Spleen (tissue), 11 donors: ENCODE measurements at regions not wholly inside any gene's neighbourhood (a gene's known extent, or its start where the extent isn't known, plus 50 kb on each side); places are given as distances from the start of the nearest gene placed in this dataset.
A peak's percentile ranks its signal among the peaks of the same experiment; 100 is the strongest.

Experiments used
- DNase-seq: peaks from one replicate; pipeline ENCODE4 v3.0.0-alpha.2; 2020
- H3K27ac ChIP-seq, 8 donors: fragments of 200-600 bp; sonication (generic) in 7 of 8; 1 replicate in 4 of 8; 2 replicates in 4 of 8; pipeline versions ENCODE4 v1.5.0 to v1.8.0; 2016 to 2021; ENCODE audit warnings: inconsistent platforms in 4 of 8, mild to moderate bottlenecking in 4 of 8, moderate library complexity in 1 of 8
- H3K27me3 ChIP-seq, 7 donors: fragments of 200-600 bp; sonication (generic) in 6 of 7; replicated peaks in 1 of 7; 1 replicate in 4 of 7; 2 replicates in 3 of 7; pipeline versions ENCODE4 v1.5.0 to v1.8.0; 2016 to 2021; ENCODE audit warnings: inconsistent platforms in 3 of 7, mild to moderate bottlenecking in 1 of 7
- H3K36me3 ChIP-seq, 6 donors: fragments of 200-600 bp; sonication (generic) in 5 of 6; 1 replicate in 4 of 6; 2 replicates in 2 of 6; pipeline versions ENCODE4 v1.5.0 to v1.8.0; 2016 to 2021; ENCODE audit warnings: inconsistent platforms in 2 of 6
- H3K4me1 ChIP-seq, 6 donors: fragments of 200-600 bp; sonication (generic) in 5 of 6; 1 replicate in 3 of 6; 2 replicates in 3 of 6; pipeline versions ENCODE4 v1.5.0 to v1.8.0; 2016 to 2021; ENCODE audit warnings: inconsistent platforms in 3 of 6
- H3K4me3 ChIP-seq, 8 donors: fragments of 200-600 bp; sonication (generic) in 7 of 8; 1 replicate in 4 of 8; 2 replicates in 4 of 8; pipeline versions ENCODE4 v1.5.0 to v1.8.0; 2016 to 2021; ENCODE audit warnings: inconsistent platforms in 4 of 8, mild to moderate bottlenecking in 4 of 8, moderate library complexity in 2 of 8
- H3K9me3 ChIP-seq, 8 donors: fragments of 200-600 bp; sonication (generic) in 7 of 8; 1 replicate in 4 of 8; 2 replicates in 4 of 8; pipeline versions ENCODE4 v1.5.0 to v1.8.0; 2016 to 2021; ENCODE audit warnings: inconsistent platforms in 4 of 8
- POLR2A ChIP-seq, 3 donors: fragments of 450-650 bp; IDR thresholded peaks; one replicate each; pipeline ENCODE4 v1.5.1; 2017; ENCODE audit warnings: antibody characterized with exemption in 3 of 3, mild to moderate bottlenecking in 1 of 3
- POLR2AphosphoS5 ChIP-seq, 3 donors: sonication (generic); formaldehyde crosslinking; IDR thresholded peaks; one replicate each; pipeline ENCODE4 v1.5.1; 2017; ENCODE audit warnings: antibody characterized with exemption in 3 of 3
- WGBS, 5 donors: extraction: QIAGEN DNeasy Blood & Tissue Kit in 3 of 5; methylation state at CpG; one replicate each; pipeline versions ENCODE4 v1.1.5 to v1.1.7; 2013 to 2018; 5-methylcytosine and 5-hydroxymethylcytosine counted together
- intact Hi-C: fragments of 100-400 bp; cut with DNase I; formaldehyde crosslinking; loops from one replicate; pipeline ENCODE4 v1.15.0; 2023; ENCODE audit warnings: low total_unique reads
- TF ChIP-seq, protein P1 (sequence below), 11 experiments: fragments of 200-600 bp in 7 of 11; fragments of 450-650 bp in 4 of 11; sonication (generic) in 4 of 11; IDR thresholded peaks in 8 of 11; conservative IDR thresholded peaks in 3 of 11; 1 replicate in 7 of 11; 2 replicates in 4 of 11; pipeline versions ENCODE4 v1.4.0 to v1.8.0; 2016 to 2021; ENCODE audit warnings: antibody characterized with exemption in 11 of 11, inconsistent platforms in 4 of 11, mild to moderate bottlenecking in 1 of 11
- donor health status: healthy with polysubstance abuse.
- donor health status: DM: no; HTN: no; CAD: no; lungs with moderate emphysema.
- donor health status: DM: no; HTN: no; CAD: no.
- donor health status: Bipolar disorder and iron deficiency.
- donor health status: healthy.
- donor health status: DM: no; HTN: no; CAD: no.
- donor health status: DM: yes; HTN: yes; CAD: no.

GRCh38 chr2:128832946-128833663 lies 514.4 kb upstream of the HS6ST1 start:
- Histone ChIP-seq H3K4me3 (no peak overlapping the region), H3K36me3 (no peaks in the 10 kb centered on the region), H3K27me3 (no peaks in the 10 kb centered on the region), H3K4me1 (peaks cover 0 to 34% (median 8%) of the 10 kb centered on the region in 6 donors), H3K27ac (no peak overlapping the region), H3K9me3 (no peaks in the 10 kb centered on the region)
- no peak for TF ChIP-seq POLR2AphosphoS5 (IDR thresholded peaks at IDR 0.05)
- no peak for TF ChIP-seq POLR2A (IDR thresholded peaks at IDR 0.05)
- TF ChIP-seq, protein P1, sequence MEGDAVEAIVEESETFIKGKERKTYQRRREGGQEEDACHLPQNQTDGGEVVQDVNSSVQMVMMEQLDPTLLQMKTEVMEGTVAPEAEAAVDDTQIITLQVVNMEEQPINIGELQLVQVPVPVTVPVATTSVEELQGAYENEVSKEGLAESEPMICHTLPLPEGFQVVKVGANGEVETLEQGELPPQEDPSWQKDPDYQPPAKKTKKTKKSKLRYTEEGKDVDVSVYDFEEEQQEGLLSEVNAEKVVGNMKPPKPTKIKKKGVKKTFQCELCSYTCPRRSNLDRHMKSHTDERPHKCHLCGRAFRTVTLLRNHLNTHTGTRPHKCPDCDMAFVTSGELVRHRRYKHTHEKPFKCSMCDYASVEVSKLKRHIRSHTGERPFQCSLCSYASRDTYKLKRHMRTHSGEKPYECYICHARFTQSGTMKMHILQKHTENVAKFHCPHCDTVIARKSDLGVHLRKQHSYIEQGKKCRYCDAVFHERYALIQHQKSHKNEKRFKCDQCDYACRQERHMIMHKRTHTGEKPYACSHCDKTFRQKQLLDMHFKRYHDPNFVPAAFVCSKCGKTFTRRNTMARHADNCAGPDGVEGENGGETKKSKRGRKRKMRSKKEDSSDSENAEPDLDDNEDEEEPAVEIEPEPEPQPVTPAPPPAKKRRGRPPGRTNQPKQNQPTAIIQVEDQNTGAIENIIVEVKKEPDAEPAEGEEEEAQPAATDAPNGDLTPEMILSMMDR (IDR thresholded peaks at IDR 0.05 in 8 of 11, conservative IDR thresholded peaks at IDR 0.05 in 3 of 11): no peak
- no peak for DNase-seq
- intact Hi-C loops: no loop called here
- 50 to 63% (median 54%) methylated on average over 8 of the region's 8 CpGs for WGBS, 5 donors

GRCh38 chr2:128833664-128834027 lies 515.0 kb upstream of the HS6ST1 start:
- no peak for DNase-seq
- Histone ChIP-seq H3K27me3 (no peaks in the 10 kb centered on the region), H3K4me3 (no peak overlapping the region), H3K4me1 (peaks cover 0 to 34% (median 8%) of the 10 kb centered on the region in 6 donors), H3K9me3 (no peaks in the 10 kb centered on the region), H3K36me3 (no peaks in the 10 kb centered on the region), H3K27ac (peak overlapping the region in 1 of 8 donors; percentile 36)
- 80 to 91% (median 83%) methylated on average over 6 of the region's 6 CpGs for WGBS, 5 donors
- TF ChIP-seq, protein P1 (IDR thresholded peaks at IDR 0.05 in 8 of 11, conservative IDR thresholded peaks at IDR 0.05 in 3 of 11): no peak
- TF ChIP-seq POLR2AphosphoS5 (IDR thresholded peaks at IDR 0.05): no peak
- no peak for TF ChIP-seq POLR2A (IDR thresholded peaks at IDR 0.05)
- intact Hi-C loops: no loop called here

DNA sequence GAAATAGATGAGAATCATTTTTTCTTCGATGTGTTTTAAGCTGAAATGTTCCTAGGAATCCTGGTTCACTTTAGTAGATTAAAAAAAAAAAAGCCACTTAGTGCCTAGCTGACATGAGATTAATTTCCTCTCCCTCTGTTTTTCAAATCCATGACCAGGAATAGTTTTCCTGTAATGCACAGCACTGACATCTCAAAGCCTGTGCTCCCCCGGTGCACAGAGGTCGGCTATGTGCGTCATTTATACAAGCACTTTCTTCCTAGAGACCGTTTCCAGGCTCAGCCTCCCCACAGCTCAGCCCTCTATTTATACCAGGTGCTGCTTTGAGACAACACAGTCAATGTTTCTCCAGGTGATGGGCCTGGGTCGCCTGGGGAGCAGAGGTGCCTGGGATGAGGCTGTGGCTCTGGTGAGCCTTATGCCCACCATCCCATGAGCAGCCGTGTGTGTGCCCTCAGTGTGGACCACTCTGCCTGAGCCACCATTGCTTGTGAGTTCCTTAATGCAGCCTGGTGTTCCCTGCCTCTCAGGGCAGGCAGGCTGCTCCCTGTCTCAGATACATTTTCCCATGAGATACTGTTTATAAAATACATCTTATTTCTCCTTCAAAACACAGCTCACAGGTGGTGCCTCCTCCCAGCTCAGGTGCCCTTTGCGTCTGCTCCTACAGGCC lies 515.7 kb upstream of the HS6ST1 start:
- peak in 2 of 3 donors; percentile 36 to 58 for TF ChIP-seq POLR2AphosphoS5 (IDR thresholded peaks at IDR 0.05)
- TF ChIP-seq, protein P1 (IDR thresholded peaks at IDR 0.05 in 8 of 11, conservative IDR thresholded peaks at IDR 0.05 in 3 of 11): no peak

GRCh38 chr2:128834880-128835252 lies 516.2 kb upstream of the HS6ST1 start:
- H3K9me3 ChIP-seq: no peaks in the 10 kb centered on the region
- no peaks in the 10 kb centered on the region for H3K36me3 ChIP-seq
- no peak for DNase-seq
- TF ChIP-seq, protein P1 (IDR thresholded peaks at IDR 0.05 in 8 of 11, conservative IDR thresholded peaks at IDR 0.05 in 3 of 11): no peak
- TF ChIP-seq POLR2AphosphoS5 (IDR thresholded peaks at IDR 0.05): no peak
- no peak for TF ChIP-seq POLR2A (IDR thresholded peaks at IDR 0.05)
- peak overlapping the region in 1 of 8 donors; percentile 38 for H3K27ac ChIP-seq
- intact Hi-C loops: no loop called here
- H3K4me1 ChIP-seq: peaks cover 0 to 34% (median 8%) of the 10 kb centered on the region in 6 donors
- H3K27me3 ChIP-seq: no peaks in the 10 kb centered on the region
- no peak overlapping the region for H3K4me3 ChIP-seq
- WGBS, 5 donors: 56 to 91% (median 78%) methylated on average over 7 of the region's 7 CpGs

More for the DNA sequence above, 515.7 kb upstream of the HS6ST1 start:
- Histone ChIP-seq H3K36me3 (no peaks in the 10 kb centered on the region), H3K27me3 (no peaks in the 10 kb centered on the region), H3K27ac (peak overlapping the region in 1 of 8 donors; percentile 38), H3K4me3 (no peak overlapping the region), H3K9me3 (no peaks in the 10 kb centered on the region), H3K4me1 (peaks cover 0 to 34% (median 8%) of the 10 kb centered on the region in 6 donors)
- WGBS, 5 donors: 59 to 76% (median 67%) methylated on average over 8 of the region's 8 CpGs
- intact Hi-C loops: no loop called here
- no peak for DNase-seq
